ENCODE measurements at regions not wholly inside any gene's neighbourhood (a gene's known extent, or its start where the extent isn't known, plus 50 kb on each side); places are given as distances from the start of the nearest gene placed in this dataset.
"Not testable (repeated sequence)": the region's sequence is repeated elsewhere in the genome, so short reads cannot be mapped to it uniquely, and the experiment has no call there.

DNA sequence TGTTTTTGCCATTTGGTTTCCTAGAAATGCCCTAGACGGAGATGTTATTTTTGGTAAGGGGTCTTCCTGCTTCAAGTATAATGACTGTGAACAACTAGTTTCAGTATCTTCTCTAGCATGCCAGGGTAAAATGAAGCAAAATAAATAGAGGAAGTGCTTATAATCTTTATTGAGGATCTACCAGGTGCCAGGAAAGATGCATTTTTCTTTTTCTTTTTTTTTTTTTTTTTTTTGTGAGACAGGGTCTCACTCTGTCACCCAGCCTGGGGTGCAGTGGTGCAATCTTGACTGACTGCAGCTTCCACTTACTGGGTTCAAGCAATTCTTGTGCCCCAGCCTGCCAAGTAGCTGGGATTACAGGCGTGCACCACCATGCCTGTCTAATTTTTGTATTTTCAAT, 146.6 kb upstream of the GRK3 start:
- not testable (repeated sequence) for TF ChIP-seq FOSL1 (IDR thresholded peaks at IDR 0.05; ENCODE audit: insufficient read depth, low read depth, low read length); POLR2A (IDR thresholded peaks at IDR 0.05; ENCODE audit: control extremely low read depth in 1 of 2, low read depth in 2 of 2, low read length in 2 of 2); CEBPB (IDR thresholded peaks at IDR 0.05; ENCODE audit: low read depth, low read length); EP300 (IDR thresholded peaks at IDR 0.05; ENCODE audit: borderline replicate concordance in 1 of 2, low read depth in 2 of 2, low read length in 2 of 2); RFX5 (IDR thresholded peaks at IDR 0.05; ENCODE audit: borderline replicate concordance, low read depth, low read length); ATF2 (IDR thresholded peaks at IDR 0.05; ENCODE audit: low read length); CBX8 (IDR thresholded peaks at IDR 0.05; ENCODE audit: borderline replicate concordance, low read depth, low read length); EGR1 (IDR thresholded peaks at IDR 0.05; ENCODE audit: borderline replicate concordance, low read depth, low read length); TAF1 (IDR thresholded peaks at IDR 0.05; ENCODE audit: low read depth, low read length); ATF3 (IDR thresholded peaks at IDR 0.05; ENCODE audit: insufficient read depth, low read depth, low read length); RBBP5 (IDR thresholded peaks at IDR 0.05; ENCODE audit: borderline replicate concordance, low read depth, low read length); POLR2AphosphoS5 (IDR thresholded peaks at IDR 0.05; ENCODE audit: low read depth, low read length)
- TF ChIP-seq, protein P1, sequence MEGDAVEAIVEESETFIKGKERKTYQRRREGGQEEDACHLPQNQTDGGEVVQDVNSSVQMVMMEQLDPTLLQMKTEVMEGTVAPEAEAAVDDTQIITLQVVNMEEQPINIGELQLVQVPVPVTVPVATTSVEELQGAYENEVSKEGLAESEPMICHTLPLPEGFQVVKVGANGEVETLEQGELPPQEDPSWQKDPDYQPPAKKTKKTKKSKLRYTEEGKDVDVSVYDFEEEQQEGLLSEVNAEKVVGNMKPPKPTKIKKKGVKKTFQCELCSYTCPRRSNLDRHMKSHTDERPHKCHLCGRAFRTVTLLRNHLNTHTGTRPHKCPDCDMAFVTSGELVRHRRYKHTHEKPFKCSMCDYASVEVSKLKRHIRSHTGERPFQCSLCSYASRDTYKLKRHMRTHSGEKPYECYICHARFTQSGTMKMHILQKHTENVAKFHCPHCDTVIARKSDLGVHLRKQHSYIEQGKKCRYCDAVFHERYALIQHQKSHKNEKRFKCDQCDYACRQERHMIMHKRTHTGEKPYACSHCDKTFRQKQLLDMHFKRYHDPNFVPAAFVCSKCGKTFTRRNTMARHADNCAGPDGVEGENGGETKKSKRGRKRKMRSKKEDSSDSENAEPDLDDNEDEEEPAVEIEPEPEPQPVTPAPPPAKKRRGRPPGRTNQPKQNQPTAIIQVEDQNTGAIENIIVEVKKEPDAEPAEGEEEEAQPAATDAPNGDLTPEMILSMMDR (IDR thresholded peaks at IDR 0.05; ENCODE audit: control extremely low read depth in 1 of 3, insufficient read depth in 1 of 3, low read depth in 1 of 3, low read length in 3 of 3), result not testable (repeated sequence)
- TF ChIP-seq, protein P2, sequence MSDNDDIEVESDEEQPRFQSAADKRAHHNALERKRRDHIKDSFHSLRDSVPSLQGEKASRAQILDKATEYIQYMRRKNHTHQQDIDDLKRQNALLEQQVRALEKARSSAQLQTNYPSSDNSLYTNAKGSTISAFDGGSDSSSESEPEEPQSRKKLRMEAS (IDR thresholded peaks at IDR 0.05), result not testable (repeated sequence)

All from H1 (cell line).